ENCODE measurements at regions not wholly inside any gene's neighbourhood (a gene's known extent, or its start where the extent isn't known, plus 50 kb on each side); places are given as distances from the start of the nearest gene placed in this dataset.

GRCh38 chr5:68489556-68489955 is 274.0 kb downstream of the PIK3R1 start:
- TF ChIP-seq EZH2phosphoT487 (IDR thresholded peaks at IDR 0.05; ENCODE audit: borderline replicate concordance, low read depth, low read length), result no peak
- no peak for TF ChIP-seq CTCF (conservative IDR thresholded peaks at IDR 0.05; ENCODE audit: low read length)
- Histone ChIP-seq H3K79me2 (ENCODE audit: insufficient read depth, low read depth, low read length) (no peaks in the 10 kb centered on the region), H3K9me2 (ENCODE audit: insufficient read depth, low read length) (no peaks in the 10 kb centered on the region), H3K4me3 (ENCODE audit: low read depth, low read length, poor library complexity, severe bottlenecking) (no peak overlapping the region), H3K27ac (ENCODE audit: low read depth, low read length, poor library complexity, severe bottlenecking) (no peak overlapping the region), H3K9me3 (ENCODE audit: low read length) (peaks cover 7% of the 10 kb centered on the region), H3K4me2 (ENCODE audit: low read length) (no peak overlapping the region), H4K20me1 (ENCODE audit: insufficient read depth, low read length) (no peaks in the 10 kb centered on the region), H3K4me1 (ENCODE audit: insufficient read depth, low read length, poor library complexity, severe bottlenecking) (no peaks in the 10 kb centered on the region), H3K36me3 (ENCODE audit: insufficient read depth, low read length) (no peaks in the 10 kb centered on the region), H2AFZ (ENCODE audit: low read length) (no peak overlapping the region)
- DNase-seq (ENCODE audit: low spot score), result no peak
- intact Hi-C loops (cut with micrococcal nuclease; ENCODE audit: unreplicated experiment), result no loop called here
- BruUV-seq (replicated peaks), result no TSS peak
- POLR2A ChIA-PET, result no interaction called here
- CTCF ChIA-PET (ENCODE audit: unreplicated experiment), result no interaction called here

GRCh38 chr5:68490406-68490805 is 274.9 kb downstream of the PIK3R1 start:
- Histone ChIP-seq H3K9me3 (ENCODE audit: low read length) (peaks cover 7% of the 10 kb centered on the region), H3K79me2 (ENCODE audit: insufficient read depth, low read depth, low read length) (no peaks in the 10 kb centered on the region), H3K4me1 (ENCODE audit: insufficient read depth, low read length, poor library complexity, severe bottlenecking) (no peaks in the 10 kb centered on the region), H3K4me2 (ENCODE audit: low read length) (no peak overlapping the region), H4K20me1 (ENCODE audit: insufficient read depth, low read length) (no peaks in the 10 kb centered on the region), H3K4me3 (ENCODE audit: low read depth, low read length, poor library complexity, severe bottlenecking) (no peak overlapping the region), H3K27ac (ENCODE audit: low read depth, low read length, poor library complexity, severe bottlenecking) (no peak overlapping the region), H2AFZ (ENCODE audit: low read length) (no peak overlapping the region), H3K9me2 (ENCODE audit: insufficient read depth, low read length) (no peaks in the 10 kb centered on the region), H3K36me3 (ENCODE audit: insufficient read depth, low read length) (no peaks in the 10 kb centered on the region)
- CTCF ChIA-PET (ENCODE audit: unreplicated experiment), result no interaction called here
- POLR2A ChIA-PET, result no interaction called here
- no peak for DNase-seq (ENCODE audit: low spot score)
- intact Hi-C loops (cut with micrococcal nuclease; ENCODE audit: unreplicated experiment), result no loop called here
- TF ChIP-seq CTCF (conservative IDR thresholded peaks at IDR 0.05; ENCODE audit: low read length) (no peak), EZH2phosphoT487 (IDR thresholded peaks at IDR 0.05; ENCODE audit: borderline replicate concordance, low read depth, low read length) (no peak)
- no TSS peak for BruUV-seq (replicated peaks)

- BruUV-seq (replicated peaks), result no TSS peak
- Histone ChIP-seq H2AFZ (ENCODE audit: low read length) (no peak overlapping the region), H3K4me1 (ENCODE audit: insufficient read depth, low read length, poor library complexity, severe bottlenecking) (no peaks in the 10 kb centered on the region), H3K4me3 (ENCODE audit: low read depth, low read length, poor library complexity, severe bottlenecking) (no peak overlapping the region), H3K79me2 (ENCODE audit: insufficient read depth, low read depth, low read length) (no peaks in the 10 kb centered on the region), H3K9me2 (ENCODE audit: insufficient read depth, low read length) (no peaks in the 10 kb centered on the region), H4K20me1 (ENCODE audit: insufficient read depth, low read length) (no peaks in the 10 kb centered on the region), H3K4me2 (ENCODE audit: low read length) (no peak overlapping the region), H3K36me3 (ENCODE audit: insufficient read depth, low read length) (no peaks in the 10 kb centered on the region), H3K9me3 (ENCODE audit: low read length) (0 out of 2 replicates have a peak, but pooled peaks cover 4% of the 10 kb centered on the region), H3K27ac (ENCODE audit: low read depth, low read length, poor library complexity, severe bottlenecking) (no peak overlapping the region)
- DNase-seq (ENCODE audit: low spot score), result no peak
- CTCF ChIA-PET (ENCODE audit: unreplicated experiment), result no interaction called here
- TF ChIP-seq EZH2phosphoT487 (IDR thresholded peaks at IDR 0.05; ENCODE audit: borderline replicate concordance, low read depth, low read length) (no peak), CTCF (conservative IDR thresholded peaks at IDR 0.05; ENCODE audit: low read length) (no peak)
- POLR2A ChIA-PET, result no interaction called here
- intact Hi-C loops (cut with micrococcal nuclease; ENCODE audit: unreplicated experiment), result no loop called here
Observed at GRCh38 chr5:68494771-68495170, 279.2 kb downstream of the PIK3R1 start.
